Activated CD4-positive, CD25-positive, alpha-beta regulatory T cell treated with anti-CD3 and anti-CD28 coated beads, Interleukin-2, amount 50 U/mL, for 24 hours (primary cell): ENCODE measurements at regions not wholly inside any gene's neighbourhood (a gene's known extent, or its start where the extent isn't known, plus 50 kb on each side); places are given as distances from the start of the nearest gene placed in this dataset.
"Not testable (repeated sequence)": the region's sequence is repeated elsewhere in the genome, so short reads cannot be mapped to it uniquely, and the experiment has no call there.

ENCODE experiments used
- ATAC-seq, 2 donors: fragments of 150-1000 bp; cut with Tn5 transposase; one replicate each; pipeline ENCODE4 v1.10.0; 2021; ENCODE audit warnings: mild to moderate bottlenecking in 1 of 2, moderate library complexity in 1 of 2

- no peak for ATAC-seq
Measured at GRCh38 chr5:128813317-128814070, 151.8 kb upstream of the SLC27A6 start.

GRCh38 chr5:128815201-128815600 is 150.1 kb upstream of the SLC27A6 start:
- ATAC-seq = no peak

DNA sequence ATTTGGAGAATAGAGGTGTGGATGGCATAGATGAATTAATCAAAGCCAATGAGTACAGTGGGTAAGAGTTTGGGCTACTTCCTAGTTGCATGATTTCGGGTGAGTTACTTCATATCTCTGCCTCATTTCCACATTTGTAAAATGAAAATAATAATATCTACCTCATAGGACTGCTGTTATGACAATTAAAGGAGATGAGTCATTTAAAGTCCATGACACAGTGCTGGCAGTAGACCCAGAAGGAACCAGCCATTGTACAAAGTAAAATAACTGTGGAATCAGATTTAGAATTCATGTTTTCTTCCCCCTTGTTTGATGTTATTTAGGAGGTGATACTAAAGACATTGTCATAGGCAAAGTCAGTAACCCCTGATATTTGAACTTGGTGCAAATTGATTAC is 139.5 kb upstream of the SLC27A6 start:
- ATAC-seq = no peak

DNA sequence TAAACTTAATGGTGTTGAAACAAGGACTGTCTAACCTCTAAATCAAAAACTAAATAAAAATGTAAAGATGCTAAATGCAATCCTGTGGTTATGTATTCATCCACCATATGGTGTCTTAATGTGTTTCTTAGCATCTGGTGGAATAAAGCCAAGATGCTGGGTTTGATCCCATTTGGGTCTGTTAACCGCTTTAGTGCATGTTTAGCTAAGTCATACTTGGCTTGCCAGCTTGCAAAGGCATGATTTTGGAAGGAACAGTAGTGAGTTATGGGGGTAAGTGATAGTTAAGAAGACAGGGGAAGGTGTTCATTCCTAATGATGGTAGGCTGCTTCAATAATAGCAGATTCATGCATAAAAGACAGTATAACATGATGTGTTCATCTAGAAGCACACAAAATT is 139.0 kb upstream of the SLC27A6 start:
- ATAC-seq = no peak

- no peak for ATAC-seq
Measured at GRCh38 chr5:128836571-128836970, 128.7 kb upstream of the SLC27A6 start.

- no peak for ATAC-seq
Measured at GRCh38 chr5:128838623-128839022, 126.7 kb upstream of the SLC27A6 start.

DNA sequence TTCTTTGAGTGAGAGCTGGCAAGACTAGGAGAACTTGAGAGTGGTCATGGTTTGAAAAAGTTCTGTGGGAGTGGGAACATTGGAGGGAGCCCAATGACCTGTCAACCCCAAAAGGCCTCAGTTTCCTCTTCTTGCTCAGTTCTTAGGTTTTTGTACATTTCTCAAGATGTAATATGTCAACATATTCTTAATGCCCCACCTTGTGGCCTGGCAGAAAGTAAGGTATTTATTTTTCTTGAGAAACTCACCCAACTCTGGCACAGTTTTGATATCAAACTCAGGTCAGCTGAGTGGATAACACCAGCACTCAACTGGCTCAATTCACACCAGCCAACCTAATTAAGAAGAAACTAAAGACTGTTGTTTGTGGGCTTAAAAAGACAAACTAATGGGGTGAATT is 123.0 kb upstream of the SLC27A6 start:
- ATAC-seq = no peak

- ATAC-seq = no peak
Measured at GRCh38 chr5:128844354-128844923, 120.8 kb upstream of the SLC27A6 start.

GRCh38 chr5:128850049-128850448 is 115.2 kb upstream of the SLC27A6 start:
- ATAC-seq = no peak

- ATAC-seq = no peak
Measured at GRCh38 chr5:128854931-128855330, 110.4 kb upstream of the SLC27A6 start.

GRCh38 chr5:128857076-128857677 is 108.1 kb upstream of the SLC27A6 start:
- no peak for ATAC-seq

- no peak for ATAC-seq
Measured at GRCh38 chr5:128858995-128859394, 106.3 kb upstream of the SLC27A6 start.

- ATAC-seq = not testable (repeated sequence)
Measured at GRCh38 chr5:128861155-128861554, 104.1 kb upstream of the SLC27A6 start.

DNA sequence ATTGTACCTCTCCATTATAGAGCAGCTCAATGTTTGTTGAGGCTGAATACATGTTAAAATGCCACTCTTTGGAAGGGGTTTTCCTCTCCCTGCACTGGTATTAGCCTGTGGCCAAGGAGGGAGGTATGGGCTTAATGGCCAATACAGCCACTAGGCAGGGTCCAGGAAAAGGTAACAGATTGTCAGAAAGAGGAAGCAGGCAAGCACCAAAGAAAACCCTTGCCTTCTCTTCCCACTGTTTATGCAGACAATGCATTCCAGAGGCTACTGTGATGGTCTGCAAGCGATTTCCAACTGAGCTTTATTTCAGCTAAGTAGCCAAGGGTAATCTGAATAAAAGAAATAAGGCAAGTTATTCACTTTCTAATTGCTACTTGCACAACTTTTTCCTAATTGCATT is 95.3 kb upstream of the SLC27A6 start:
- ATAC-seq = no peak

DNA sequence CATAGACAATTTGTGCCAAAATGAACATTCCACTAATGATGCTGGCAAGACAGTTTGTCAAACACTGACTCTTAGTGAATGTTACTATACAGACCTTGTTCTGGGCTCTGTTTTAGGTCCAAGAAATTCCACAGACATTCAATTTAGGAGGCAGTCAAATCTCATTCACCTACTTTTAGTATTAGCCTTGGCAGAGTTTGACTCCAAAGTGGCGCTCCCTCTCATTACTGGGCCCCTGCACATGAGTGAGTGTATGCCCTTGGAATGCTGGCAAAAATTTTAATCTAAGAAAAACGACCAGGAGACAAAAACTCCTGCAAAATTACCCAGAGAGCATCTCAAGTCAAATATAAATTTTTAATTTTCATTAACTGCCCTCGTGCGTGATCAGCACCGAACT is 94.9 kb upstream of the SLC27A6 start:
- no peak for ATAC-seq

DNA sequence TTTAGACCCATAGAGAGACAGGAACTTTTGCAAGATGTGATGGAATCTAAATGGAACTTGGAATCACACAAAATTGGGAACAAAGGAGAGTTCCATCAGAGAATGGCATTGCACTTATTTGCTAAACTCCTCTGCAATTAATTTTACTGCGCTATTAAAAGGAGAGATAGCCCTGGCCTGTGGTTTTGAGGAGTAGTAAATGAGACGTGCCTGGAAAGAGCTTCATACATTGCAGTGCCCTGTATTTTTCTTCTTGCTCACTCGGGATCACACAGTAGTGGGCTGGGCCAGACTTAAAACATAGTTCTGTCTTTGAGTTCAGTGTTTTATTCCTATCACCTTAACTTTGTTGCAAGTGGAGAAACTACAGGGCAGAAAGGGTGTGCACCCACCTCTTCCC is 94.4 kb upstream of the SLC27A6 start:
- ATAC-seq = no peak

GRCh38 chr5:128876569-128877382 is 88.5 kb upstream of the SLC27A6 start:
- no peak for ATAC-seq

DNA sequence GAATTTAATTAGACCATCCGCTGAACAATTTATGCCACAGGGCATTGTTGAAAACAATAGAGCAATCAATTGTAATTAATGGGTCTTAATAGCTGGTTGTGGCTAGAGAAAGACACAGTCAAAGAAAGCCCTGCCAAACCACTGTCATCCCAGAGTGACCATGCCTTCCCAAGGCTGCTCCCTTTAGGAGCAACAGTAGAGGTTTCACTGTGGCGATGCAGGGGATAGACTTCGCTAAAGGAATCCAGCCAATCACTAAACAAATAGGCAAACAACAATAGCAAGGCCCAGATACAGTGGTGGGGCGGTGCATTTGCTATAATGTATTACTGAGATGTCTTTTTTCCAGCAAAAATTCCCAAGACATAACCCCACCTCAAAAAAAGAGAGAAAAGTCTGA is 87.8 kb upstream of the SLC27A6 start:
- ATAC-seq = no peak

DNA sequence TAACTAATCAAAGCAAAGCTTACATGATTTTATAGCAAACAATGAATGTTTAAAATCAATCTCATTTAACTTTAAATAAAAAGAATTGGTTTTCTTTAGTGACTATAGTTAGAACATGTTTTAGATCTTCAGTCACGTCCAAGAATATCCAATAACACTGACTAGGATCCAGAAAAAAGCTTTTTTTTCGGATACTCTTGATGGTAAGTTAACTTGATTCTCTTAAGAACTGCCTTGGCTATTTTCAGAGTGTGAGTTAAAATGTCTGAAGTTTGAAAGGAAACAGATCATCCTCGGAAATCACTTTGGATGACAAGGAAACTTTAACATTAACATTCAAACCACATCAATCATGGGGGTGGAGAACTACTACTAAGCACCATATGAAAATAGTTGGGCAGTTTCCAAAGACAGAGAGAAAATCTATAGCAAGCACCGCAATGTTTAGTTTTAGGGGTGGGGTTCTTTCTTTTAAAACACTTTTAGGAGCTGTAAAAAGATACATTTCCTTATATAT is 83.7 kb upstream of the SLC27A6 start:
- no peak for ATAC-seq

GRCh38 chr5:128885649-128886255 is 79.5 kb upstream of the SLC27A6 start:
- ATAC-seq = no peak

GRCh38 chr5:128895122-128895521 is 70.2 kb upstream of the SLC27A6 start:
- no peak for ATAC-seq

DNA sequence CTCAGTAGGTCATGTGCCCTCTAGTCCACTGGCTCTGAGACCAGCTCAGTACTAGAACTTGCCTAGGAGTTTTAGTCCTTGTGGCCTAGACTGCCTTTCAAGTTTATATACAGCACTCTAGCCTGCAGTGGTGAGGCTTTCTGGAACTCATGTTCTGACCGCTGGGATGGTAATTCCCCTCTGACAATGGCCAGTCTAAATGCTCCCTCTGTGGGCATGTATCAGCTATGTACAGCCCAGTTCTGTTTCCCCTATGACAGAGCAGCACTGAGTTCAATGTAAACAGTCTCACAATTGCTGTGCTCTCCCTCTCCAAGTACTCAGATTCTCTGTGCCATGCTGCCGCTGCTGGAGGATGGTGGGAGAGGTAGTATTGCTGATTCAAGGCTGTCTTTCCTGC is 68.6 kb upstream of the SLC27A6 start:
- no peak for ATAC-seq

DNA sequence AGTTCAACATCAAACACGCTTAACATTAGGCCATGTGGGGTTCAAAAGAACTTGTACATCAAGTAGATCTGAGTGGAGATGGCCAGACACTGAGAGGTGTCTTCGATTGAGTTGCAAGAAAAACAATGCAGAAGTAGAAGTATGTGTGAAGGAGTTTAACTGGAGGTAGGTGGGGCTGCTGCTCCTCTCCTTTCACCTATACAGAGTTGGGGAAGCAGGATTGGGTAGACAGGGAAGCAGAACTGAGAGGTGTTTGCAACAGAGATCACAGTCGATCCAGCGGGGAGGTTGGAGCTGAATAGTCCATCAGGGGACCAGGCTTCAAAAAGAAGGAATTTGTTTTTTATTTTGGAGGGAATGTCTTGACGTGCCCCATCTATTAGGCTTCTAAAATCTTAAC is 61.7 kb upstream of the SLC27A6 start:
- ATAC-seq = no peak
